T-cell (primary cell): ENCODE measurements at regions not wholly inside any gene's neighbourhood (a gene's known extent, or its start where the extent isn't known, plus 50 kb on each side); places are given as distances from the start of the nearest gene placed in this dataset.
A peak's percentile ranks its signal among the peaks of the same experiment; 100 is the strongest.
"Not testable (repeated sequence)": the region's sequence is repeated elsewhere in the genome, so short reads cannot be mapped to it uniquely, and the experiment has no call there.

ENCODE experiments used
- ATAC-seq, 4 experiments: fragments of 200-7000 bp in 3 of 4; fragments of 150-1000 bp in 1 of 4; cut with Tn5 transposase; replicated peaks in 1 of 4; 1 replicate in 3 of 4; 2 replicates in 1 of 4; pipeline ENCODE4 v1.10.0; 2021; ENCODE audit warnings: moderate library complexity in 3 of 4, mild to moderate bottlenecking in 2 of 4, moderate number of reproducible peaks in 1 of 4
- CTCF ChIA-PET, 2 donors: fragments of 300-600 bp; sonication (Branson Sonifier 250); formaldehyde crosslinking; loops; one replicate each; lab custom pipeline; 2022; ENCODE audit warnings: antibody characterized with exemption in 2 of 2; lab: Charles Lee
- POLR2A ChIA-PET, 2 donors: fragments of 300-600 bp; sonication (Branson Sonifier 250); formaldehyde crosslinking; loops; one replicate each; lab custom pipeline; 2022; ENCODE audit warnings: antibody characterized with exemption in 2 of 2; lab: Charles Lee
- DNase-seq, 35 experiments: peaks; one replicate each; pipeline versions ENCODE4 v3.0.0 to v3.0.0-alpha.2; 2013 to 2023
- H3K27ac ChIP-seq: one replicate; pipeline ENCODE4 v1.5.1; 2013; ENCODE audit warnings: low read length
- H3K27me3 ChIP-seq, 2 experiments: replicated peaks in 1 of 2; 1 replicate in 1 of 2; 2 replicates in 1 of 2; pipeline versions ENCODE4 v1.6.1 to v1.7.0; 2013; ENCODE audit warnings: low read length in 1 of 2, mixed read lengths in 1 of 2; ENCODE audit not compliant: control insufficient read depth in 2 of 2, insufficient read depth in 2 of 2; ENCODE audit errors: extremely low read depth in 1 of 2
- H3K36me3 ChIP-seq, 2 donors: 1 replicate in 1 of 2; 2 replicates in 1 of 2; pipeline versions ENCODE4 v1.6.1 to v1.7.0; 2013; ENCODE audit warnings: low read length in 1 of 2; ENCODE audit not compliant: control insufficient read depth in 2 of 2, insufficient read depth in 1 of 2; ENCODE audit errors: extremely low read depth in 1 of 2
- H3K4me1 ChIP-seq, 2 experiments: 1 replicate in 1 of 2; 2 replicates in 1 of 2; pipeline versions ENCODE4 v1.6.1 to v1.7.0; 2013; ENCODE audit warnings: low read length in 2 of 2, mixed read lengths in 1 of 2; ENCODE audit not compliant: insufficient read depth in 2 of 2, control insufficient read depth in 1 of 2; ENCODE audit errors: extremely low read depth in 1 of 2
- H3K4me3 ChIP-seq, 2 donors: 1 replicate in 1 of 2; 2 replicates in 1 of 2; pipeline versions ENCODE4 v1.5.1 to v1.7.0; 2013; ENCODE audit warnings: mild to moderate bottlenecking in 2 of 2, low read length in 1 of 2, moderate library complexity in 1 of 2; ENCODE audit not compliant: control insufficient read depth in 1 of 2; ENCODE audit errors: extremely low read depth in 1 of 2
- H3K9me3 ChIP-seq: 2 replicates; pipeline ENCODE4 v1.7.0; 2013
- H3K27ac Mint-ChIP-seq, 2 donors: one replicate each; pipeline ENCODE4 v1.8.0; 2020 to 2021; ENCODE audit warnings: mild to moderate bottlenecking in 2 of 2, mixed read lengths in 2 of 2
- H3K27me3 Mint-ChIP-seq, 2 donors: one replicate each; pipeline ENCODE4 v1.8.0; 2021 to 2022; ENCODE audit warnings: mixed read lengths in 2 of 2
- H3K36me3 Mint-ChIP-seq: one replicate; pipeline ENCODE4 v1.8.0; 2021; ENCODE audit warnings: mixed read lengths
- H3K4me1 Mint-ChIP-seq, 3 donors: one replicate each; pipeline ENCODE4 v1.8.0; 2020 to 2022; ENCODE audit warnings: mixed read lengths in 3 of 3, mild to moderate bottlenecking in 1 of 3
- H3K4me3 Mint-ChIP-seq, 3 donors: one replicate each; pipeline ENCODE4 v1.8.0; 2020 to 2022; ENCODE audit warnings: mild to moderate bottlenecking in 3 of 3, mixed read lengths in 3 of 3, moderate library complexity in 3 of 3
- H3K9me3 Mint-ChIP-seq, 3 donors: one replicate each; pipeline ENCODE4 v1.8.0; 2020 to 2022; ENCODE audit warnings: mixed read lengths in 3 of 3
- WGBS: methylation state at CpG from one replicate; pipeline ENCODE4 v1.1.5; 2013; ENCODE audit warnings: missing lambda C conversion rate; ENCODE audit not compliant: insufficient coverage; 5-methylcytosine and 5-hydroxymethylcytosine counted together

DNA sequence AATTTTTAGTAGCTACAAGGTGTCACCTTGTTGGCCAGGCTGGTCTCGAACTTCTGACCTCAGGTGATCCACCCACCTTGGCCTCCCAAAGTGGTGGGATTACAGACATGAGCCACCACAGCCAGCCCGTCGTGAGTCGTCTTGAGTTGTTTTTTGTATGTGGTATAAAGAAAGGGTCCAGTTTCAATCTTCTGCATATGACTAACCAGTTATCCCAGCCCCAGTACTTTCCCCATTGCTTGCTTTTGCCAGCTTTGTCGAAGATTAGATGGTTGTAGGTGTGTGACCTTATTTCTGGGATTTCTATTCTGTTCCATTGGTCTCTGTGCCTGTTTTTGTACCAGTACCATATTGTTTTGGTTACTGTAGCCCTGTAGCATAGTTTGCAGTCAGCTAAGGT lies 105.9 kb downstream of the OR13H1 start:
- WGBS = no CpG with 5 or more reads among the region's 5 CpGs
- ATAC-seq = no peak
- ChIA-PET CTCF (no interaction called here), POLR2A (no interaction called here)
- Mint-ChIP-seq H3K36me3 (no peaks in the 10 kb centered on the region), H3K27ac (no peak overlapping the region), H3K9me3 (no peaks in the 10 kb centered on the region), H3K27me3 (peaks cover 4 to 26% of the 10 kb centered on the region in 2 donors), H3K4me1 (no peaks in the 10 kb centered on the region), H3K4me3 (no peak overlapping the region)
- no peaks in the 10 kb centered on the region for H3K9me3 ChIP-seq
- H3K27ac ChIP-seq = no peak overlapping the region
- H3K4me3 ChIP-seq = no peak overlapping the region
- no peaks in the 10 kb centered on the region for H3K4me1 ChIP-seq
- H3K36me3 ChIP-seq = no peaks in the 10 kb centered on the region
- no peaks in the 10 kb centered on the region for H3K27me3 ChIP-seq
- DNase-seq = no peak

DNA sequence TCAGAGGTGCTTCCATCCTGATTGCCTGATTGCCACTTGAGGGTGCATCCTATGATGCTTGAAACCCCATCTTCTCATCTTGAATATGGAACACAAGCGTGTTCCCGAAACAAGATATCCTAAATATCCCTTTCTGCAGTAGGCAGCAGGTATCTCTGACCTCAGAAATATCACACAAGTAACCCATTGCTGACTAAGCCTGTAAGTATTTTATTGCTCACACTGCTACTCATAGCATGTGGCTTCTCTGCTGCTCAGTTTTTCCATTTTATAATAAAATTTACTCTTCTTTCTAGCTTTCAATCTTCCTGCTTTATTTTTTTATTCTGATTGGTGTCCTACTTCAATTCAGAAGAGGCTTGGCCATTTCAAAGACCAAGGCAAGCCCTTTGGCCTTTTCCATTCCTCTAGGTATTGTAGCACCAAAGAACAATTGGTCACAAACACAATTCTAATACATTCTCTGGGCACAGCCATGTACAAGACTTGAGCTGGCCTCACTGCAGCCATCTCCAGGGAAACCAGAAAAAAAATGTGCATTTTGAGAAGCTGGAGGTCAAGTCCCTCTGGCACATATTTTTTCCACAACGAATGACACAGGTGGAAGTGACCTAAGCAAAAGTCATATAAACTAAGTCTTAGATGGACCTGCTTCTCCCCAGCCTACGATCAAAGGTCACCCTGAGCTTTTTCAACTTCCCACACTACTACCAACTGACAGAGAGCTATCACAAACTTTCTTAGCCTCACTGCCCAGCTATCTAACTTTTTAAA lies 107.0 kb downstream of the OR13H1 start:
- ATAC-seq (no peak), DNase-seq (no peak)
- H3K4me3 Mint-ChIP-seq = no peak overlapping the region
- H3K9me3 ChIP-seq = no peaks in the 10 kb centered on the region
- H3K27me3 Mint-ChIP-seq = peaks cover 7 to 29% of the 10 kb centered on the region in 2 donors
- ChIA-PET CTCF (no interaction called here), POLR2A (no interaction called here)
- H3K27ac Mint-ChIP-seq = no peak overlapping the region
- H3K36me3 ChIP-seq = no peaks in the 10 kb centered on the region
- H3K9me3 Mint-ChIP-seq = no peaks in the 10 kb centered on the region
- no peak overlapping the region for H3K27ac ChIP-seq
- H3K4me3 ChIP-seq = no peak overlapping the region
- peaks cover 0 to 1% of the 10 kb centered on the region in 2 experiments for H3K27me3 ChIP-seq
- H3K4me1 Mint-ChIP-seq = no peaks in the 10 kb centered on the region
- no peaks in the 10 kb centered on the region for H3K36me3 Mint-ChIP-seq
- 78% methylated on average over 3 of the region's 4 CpGs for WGBS
- no peaks in the 10 kb centered on the region for H3K4me1 ChIP-seq

DNA sequence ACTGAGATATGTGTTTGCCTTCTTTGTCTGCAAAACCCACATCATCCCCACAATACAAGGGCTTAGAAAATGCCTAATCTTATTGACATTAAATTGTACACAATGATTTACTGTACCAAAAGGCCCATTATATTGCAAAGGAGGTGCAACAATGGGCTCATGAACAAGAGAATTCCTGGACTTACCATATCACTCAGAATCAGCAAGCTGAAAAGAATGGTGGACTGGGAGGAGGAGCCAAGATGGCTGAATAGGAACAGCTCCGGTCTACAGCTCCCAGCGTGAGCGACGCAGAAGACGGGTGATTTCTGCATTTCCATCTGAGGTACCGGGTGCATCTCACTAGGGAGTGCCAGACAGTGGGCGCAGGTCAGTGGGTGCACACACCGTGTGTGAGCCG lies 119.9 kb downstream of the OR13H1 start:
- DNase-seq, ATAC-seq, POLR2A ChIA-PET, H3K27ac Mint-ChIP-seq, H3K27me3 ChIP-seq, H3K36me3 ChIP-seq, H3K4me1 ChIP-seq, H3K9me3 ChIP-seq, H3K4me3 Mint-ChIP-seq, CTCF ChIA-PET, H3K27ac ChIP-seq, H3K36me3 Mint-ChIP-seq, H3K4me1 Mint-ChIP-seq, H3K4me3 ChIP-seq, H3K9me3 Mint-ChIP-seq: not testable (repeated sequence)
- H3K27me3 Mint-ChIP-seq = peaks cover 5 to 22% of the 10 kb centered on the region in 2 donors
- no CpG with 5 or more reads among the region's 9 CpGs for WGBS

DNA sequence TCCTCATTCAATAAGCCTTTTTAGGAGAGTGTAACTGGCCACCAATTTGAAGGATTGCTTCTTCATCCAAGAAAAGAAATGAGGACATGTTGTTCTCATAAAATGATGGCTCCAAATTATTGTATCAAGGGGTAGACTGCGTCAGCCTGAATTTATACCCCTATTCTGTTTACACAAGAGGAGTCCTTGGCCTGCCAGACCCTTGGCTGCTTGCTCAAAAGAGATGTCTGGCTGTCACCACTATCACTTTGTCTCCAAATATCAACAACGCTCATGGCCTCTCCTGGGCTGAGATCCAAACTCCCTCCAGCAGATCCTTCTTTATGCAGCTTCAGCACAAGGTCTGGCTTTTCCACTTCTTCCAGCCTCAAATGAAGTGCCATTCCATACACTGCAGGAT lies 127.9 kb downstream of the OR13H1 start:
- no peak overlapping the region for H3K4me3 ChIP-seq
- DNase-seq = no peak
- ChIA-PET CTCF (no interaction called here), POLR2A (no interaction called here)
- H3K4me1 ChIP-seq = no peaks in the 10 kb centered on the region
- H3K27me3 ChIP-seq = no peaks in the 10 kb centered on the region
- no peak overlapping the region for H3K4me3 Mint-ChIP-seq
- no peak overlapping the region for H3K27ac ChIP-seq
- no peaks in the 10 kb centered on the region for H3K36me3 ChIP-seq
- no peaks in the 10 kb centered on the region for H3K4me1 Mint-ChIP-seq
- H3K36me3 Mint-ChIP-seq = no peaks in the 10 kb centered on the region
- WGBS = no CpG with 5 or more reads among the region's 2 CpGs
- no peaks in the 10 kb centered on the region for H3K9me3 ChIP-seq
- H3K9me3 Mint-ChIP-seq = no peaks in the 10 kb centered on the region
- peaks cover 0 to 11% of the 10 kb centered on the region in 2 donors for H3K27me3 Mint-ChIP-seq
- no peak overlapping the region for H3K27ac Mint-ChIP-seq
- ATAC-seq = no peak

DNA sequence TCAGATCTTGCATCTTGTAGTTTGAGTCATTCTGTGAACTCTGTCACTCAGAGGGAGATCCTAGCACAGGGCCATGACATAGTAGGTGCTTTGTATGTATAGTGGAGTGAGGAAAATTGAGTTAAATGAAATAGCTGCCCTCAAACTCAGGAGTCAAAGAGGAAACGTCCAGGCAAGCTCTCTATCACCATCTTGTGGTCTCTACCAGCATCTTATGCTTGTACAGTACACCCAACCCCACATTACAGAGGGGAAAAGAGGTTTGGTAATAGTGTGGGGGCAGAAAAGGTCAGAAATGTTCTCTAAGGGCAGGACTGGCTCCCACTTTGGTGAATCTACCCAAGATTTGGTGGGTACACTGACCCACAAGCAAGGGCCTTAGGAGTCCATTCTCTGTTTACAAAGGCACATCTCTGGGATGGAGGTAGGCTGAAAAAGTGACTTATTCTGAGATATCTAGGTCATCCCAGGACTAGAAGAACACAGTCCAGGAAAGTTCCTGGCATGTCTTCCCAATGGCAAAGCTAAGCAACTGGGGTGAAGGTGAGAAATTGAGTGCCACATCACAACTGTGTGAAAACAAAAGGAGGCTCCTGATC lies 131.8 kb downstream of the OR13H1 start:
- CTCF ChIA-PET = no interaction called here
- no peak overlapping the region for H3K27ac Mint-ChIP-seq
- no peaks in the 10 kb centered on the region for H3K4me1 ChIP-seq

DNA sequence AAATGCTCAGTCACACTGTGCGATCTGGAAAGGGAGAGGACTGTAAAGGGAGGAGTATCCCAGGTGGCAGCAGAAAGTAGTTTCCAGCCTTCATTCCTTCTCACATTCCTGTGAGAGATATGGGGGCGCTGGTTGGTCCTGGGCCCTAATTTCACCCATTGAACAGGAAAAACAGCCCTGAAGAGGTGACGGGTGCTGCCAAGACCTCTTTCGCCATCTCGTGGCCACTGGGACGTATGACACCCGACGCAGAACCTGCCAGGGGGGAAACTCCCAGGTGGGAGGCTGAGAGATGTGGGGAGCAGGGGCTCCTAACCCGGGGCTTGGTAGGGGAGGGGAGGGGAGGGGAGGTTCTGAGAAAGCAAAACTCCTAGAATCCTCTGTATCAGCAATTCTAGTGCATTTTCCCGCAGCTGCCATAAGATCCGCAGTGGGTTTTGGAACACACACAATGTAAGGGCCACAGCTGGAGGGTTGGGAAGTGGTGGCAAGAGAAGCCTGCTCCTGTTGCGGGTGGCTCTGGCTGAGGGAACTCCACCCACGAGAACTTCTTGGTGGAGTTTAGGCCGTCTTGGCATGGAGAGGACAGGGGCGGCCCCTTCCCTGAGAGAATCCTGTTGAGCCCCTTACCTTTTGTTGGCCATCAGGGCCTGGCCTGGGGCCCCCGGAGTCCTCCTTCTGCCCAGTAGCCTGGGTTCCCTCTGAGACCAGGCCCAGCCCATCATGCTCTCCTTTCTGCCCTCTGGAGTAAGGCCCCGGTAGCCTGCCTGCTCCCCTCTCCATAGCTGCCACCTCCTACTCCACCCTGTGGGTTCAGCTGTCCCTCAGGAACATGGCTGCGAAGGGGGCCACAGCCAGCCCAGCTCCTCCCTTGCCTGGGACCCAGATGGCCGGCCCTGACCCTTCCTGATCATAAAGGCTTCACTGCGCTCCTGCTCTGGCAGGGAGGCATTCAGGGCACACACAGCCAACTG lies 134.1 kb downstream of the OR13H1 start:
- H3K27ac Mint-ChIP-seq = no peak overlapping the region
- no peaks in the 10 kb centered on the region for H3K36me3 Mint-ChIP-seq
- POLR2A ChIA-PET = no interaction called here
- no peaks in the 10 kb centered on the region for H3K27me3 ChIP-seq
- CTCF ChIA-PET = interaction anchor here in 1 of 2 donors (0.8 kb wide), 1 partner anchor 10 kb away, joined by 4 read pairs; no protein-coding TSS in a partner anchor
- H3K4me3 ChIP-seq = no peak overlapping the region
- ATAC-seq (peak in 3 of 4 experiments; percentile 24 to 58 (median 54)), DNase-seq (peak in 32 of 35 experiments; percentile 1 to 53 (median 20))
- H3K4me3 Mint-ChIP-seq = no peak overlapping the region
- H3K27me3 Mint-ChIP-seq = peaks cover 0 to 8% of the 10 kb centered on the region in 2 donors
- no peaks in the 10 kb centered on the region for H3K9me3 Mint-ChIP-seq
- no peaks in the 10 kb centered on the region for H3K9me3 ChIP-seq
- WGBS = 82% methylated on average over 4 of the region's 20 CpGs
- H3K4me1 ChIP-seq = no peaks in the 10 kb centered on the region
- no peaks in the 10 kb centered on the region for H3K4me1 Mint-ChIP-seq
- H3K36me3 ChIP-seq = no peaks in the 10 kb centered on the region
- H3K27ac ChIP-seq = no peak overlapping the region

More for the DNA sequence above, 131.8 kb downstream of the OR13H1 start:
- Histone ChIP-seq H3K27me3 (no peaks in the 10 kb centered on the region), H3K4me3 (no peak overlapping the region), H3K27ac (no peak overlapping the region), H3K9me3 (no peaks in the 10 kb centered on the region), H3K36me3 (no peaks in the 10 kb centered on the region)
- peaks cover 0 to 17% of the 10 kb centered on the region in 2 donors for H3K27me3 Mint-ChIP-seq
- H3K4me3 Mint-ChIP-seq = no peak overlapping the region
- H3K4me1 Mint-ChIP-seq = no peaks in the 10 kb centered on the region
- POLR2A ChIA-PET = no interaction called here
- no peaks in the 10 kb centered on the region for H3K9me3 Mint-ChIP-seq
- ATAC-seq (no peak), DNase-seq (peak in 1 of 35 experiments; percentile 1)
- no peaks in the 10 kb centered on the region for H3K36me3 Mint-ChIP-seq
- no CpG with 5 or more reads among the region's 1 CpG for WGBS
